HG03432 (cell line): ENCODE measurements at regions not wholly inside any gene's neighbourhood (a gene's known extent, or its start where the extent isn't known, plus 50 kb on each side); places are given as distances from the start of the nearest gene placed in this dataset.

Experiments used
- ATAC-seq: cut with Tn5 transposase; IDR thresholded peaks from one replicate; pipeline ENCODE4 v1.9.1; 2021; ENCODE audit warnings: mild to moderate bottlenecking, moderate library complexity; ENCODE audit not compliant: unreplicated experiment

GRCh38 chr5:53825016-53825415 is 264.6 kb downstream of the NDUFS4 start:
- no peak for ATAC-seq

GRCh38 chr5:53825926-53826325 is 265.5 kb downstream of the NDUFS4 start:
- no peak for ATAC-seq

GRCh38 chr5:53826504-53826903 is 266.1 kb downstream of the NDUFS4 start:
- ATAC-seq: no peak

GRCh38 chr5:53827211-53827651 is 266.8 kb downstream of the NDUFS4 start:
- ATAC-seq: no peak

GRCh38 chr5:53831496-53831895 is 271.1 kb downstream of the NDUFS4 start:
- ATAC-seq: no peak
